ENCODE measurements at regions not wholly inside any gene's neighbourhood (a gene's known extent, or its start where the extent isn't known, plus 50 kb on each side); places are given as distances from the start of the nearest gene placed in this dataset.

- H3K36me3 Mint-ChIP-seq: no peaks in the 10 kb centered on the region
Measured at GRCh38 chr1:4268889-4269284, 368.8 kb upstream of the C1orf174 start.

GRCh38 chr1:4269330-4269729 lies 369.3 kb upstream of the C1orf174 start:
- H3K9me3 Mint-ChIP-seq: no peaks in the 10 kb centered on the region
- H3K27ac Mint-ChIP-seq: no peak overlapping the region
- no peaks in the 10 kb centered on the region for H3K36me3 Mint-ChIP-seq
- ATAC-seq (ENCODE audit: low read depth): no peak
- POLR2A ChIA-PET: no interaction called here
- peaks cover 6% of the 10 kb centered on the region for H3K4me1 Mint-ChIP-seq
- no peak for DNase-seq
- H3K27me3 Mint-ChIP-seq: peaks cover 8% of the 10 kb centered on the region
- H3K4me3 Mint-ChIP-seq: no peak overlapping the region

More at GRCh38 chr1:4268889-4269284, 368.8 kb upstream of the C1orf174 start:
- DNase-seq (no peak), ATAC-seq (ENCODE audit: low read depth) (no peak)
- Mint-ChIP-seq H3K27ac (no peak overlapping the region), H3K4me3 (no peak overlapping the region), H3K4me1 (peaks cover 6% of the 10 kb centered on the region), H3K9me3 (no peaks in the 10 kb centered on the region), H3K27me3 (peaks cover 8% of the 10 kb centered on the region)
- POLR2A ChIA-PET: no interaction called here

GRCh38 chr1:4269952-4270570 lies 370.0 kb upstream of the C1orf174 start:
- H3K27me3 Mint-ChIP-seq: peaks cover 8% of the 10 kb centered on the region
- DNase-seq: no peak
- no peak for ATAC-seq (ENCODE audit: low read depth)
- H3K4me1 Mint-ChIP-seq: peaks cover 6% of the 10 kb centered on the region
- H3K27ac Mint-ChIP-seq: no peak overlapping the region
- POLR2A ChIA-PET: no interaction called here
- no peak overlapping the region for H3K4me3 Mint-ChIP-seq
- H3K9me3 Mint-ChIP-seq: no peaks in the 10 kb centered on the region
- H3K36me3 Mint-ChIP-seq: no peaks in the 10 kb centered on the region

GRCh38 chr1:4270651-4271337 lies 370.7 kb upstream of the C1orf174 start:
- H3K4me1 Mint-ChIP-seq: peaks cover 6% of the 10 kb centered on the region

GRCh38 chr1:4271338-4271998 lies 371.4 kb upstream of the C1orf174 start:
- Mint-ChIP-seq H3K27ac (no peak overlapping the region), H3K27me3 (peaks cover 3% of the 10 kb centered on the region), H3K9me3 (peaks cover 2% of the 10 kb centered on the region), H3K4me1 (peaks cover 6% of the 10 kb centered on the region), H3K36me3 (no peaks in the 10 kb centered on the region), H3K4me3 (no peak overlapping the region)
- POLR2A ChIA-PET: no interaction called here
- ATAC-seq (ENCODE audit: low read depth): no peak
- DNase-seq: no peak

More at GRCh38 chr1:4270651-4271337, 370.7 kb upstream of the C1orf174 start:
- no peak overlapping the region for H3K4me3 Mint-ChIP-seq
- H3K27ac Mint-ChIP-seq: no peak overlapping the region
- POLR2A ChIA-PET: no interaction called here
- ATAC-seq (ENCODE audit: low read depth) (no peak), DNase-seq (no peak)
- peaks cover 5% of the 10 kb centered on the region for H3K27me3 Mint-ChIP-seq
- H3K36me3 Mint-ChIP-seq: no peaks in the 10 kb centered on the region
- peaks cover under 1% of the 10 kb centered on the region for H3K9me3 Mint-ChIP-seq

- Mint-ChIP-seq H3K36me3 (no peaks in the 10 kb centered on the region), H3K4me3 (no peak overlapping the region), H3K9me3 (peaks cover 2% of the 10 kb centered on the region), H3K27me3 (peaks cover 3% of the 10 kb centered on the region), H3K4me1 (peaks cover 2% of the 10 kb centered on the region), H3K27ac (no peak overlapping the region)
- ATAC-seq (ENCODE audit: low read depth) (no peak), DNase-seq (no peak)
- POLR2A ChIA-PET: no interaction called here
Measured at GRCh38 chr1:4272568-4272967, 372.5 kb upstream of the C1orf174 start.

- Mint-ChIP-seq H3K27ac (no peak overlapping the region), H3K4me1 (no peaks in the 10 kb centered on the region), H3K4me3 (no peak overlapping the region), H3K36me3 (no peaks in the 10 kb centered on the region), H3K27me3 (peaks cover 3% of the 10 kb centered on the region), H3K9me3 (peaks cover 2% of the 10 kb centered on the region)
- DNase-seq: no peak
- POLR2A ChIA-PET: no interaction called here
- no peak for ATAC-seq (ENCODE audit: low read depth)
Measured at GRCh38 chr1:4273243-4273642, 373.2 kb upstream of the C1orf174 start.

- H3K9me3 Mint-ChIP-seq: peaks cover 2% of the 10 kb centered on the region
- DNase-seq (no peak), ATAC-seq (ENCODE audit: low read depth) (no peak)
- peaks cover 3% of the 10 kb centered on the region for H3K27me3 Mint-ChIP-seq
- no peaks in the 10 kb centered on the region for H3K36me3 Mint-ChIP-seq
- POLR2A ChIA-PET: no interaction called here
- no peak overlapping the region for H3K4me3 Mint-ChIP-seq
- no peak overlapping the region for H3K27ac Mint-ChIP-seq
- no peaks in the 10 kb centered on the region for H3K4me1 Mint-ChIP-seq
Measured at GRCh38 chr1:4273747-4274146, 373.7 kb upstream of the C1orf174 start.

GRCh38 chr1:4275083-4275482 lies 375.0 kb upstream of the C1orf174 start:
- no peak overlapping the region for H3K4me3 Mint-ChIP-seq
- POLR2A ChIA-PET: no interaction called here
- H3K4me1 Mint-ChIP-seq: no peaks in the 10 kb centered on the region
- ATAC-seq (ENCODE audit: low read depth): no peak
- H3K36me3 Mint-ChIP-seq: no peaks in the 10 kb centered on the region
- H3K27me3 Mint-ChIP-seq: no peaks in the 10 kb centered on the region
- H3K9me3 Mint-ChIP-seq: peaks cover 2% of the 10 kb centered on the region
- no peak for DNase-seq
- H3K27ac Mint-ChIP-seq: no peak overlapping the region

- no peaks in the 10 kb centered on the region for H3K27me3 Mint-ChIP-seq
- H3K9me3 Mint-ChIP-seq: peaks cover 2% of the 10 kb centered on the region
- H3K36me3 Mint-ChIP-seq: no peaks in the 10 kb centered on the region
- POLR2A ChIA-PET: no interaction called here
- ATAC-seq (ENCODE audit: low read depth) (no peak), DNase-seq (no peak)
- no peaks in the 10 kb centered on the region for H3K4me1 Mint-ChIP-seq
- H3K4me3 Mint-ChIP-seq: no peak overlapping the region
- no peak overlapping the region for H3K27ac Mint-ChIP-seq
Measured at GRCh38 chr1:4276238-4276637, 376.2 kb upstream of the C1orf174 start.

GRCh38 chr1:4277598-4277997 lies 376.8 kb upstream of the AJAP1 start:
- H3K4me1 Mint-ChIP-seq: no peaks in the 10 kb centered on the region
- no peak for ATAC-seq (ENCODE audit: low read depth)

GRCh38 chr1:4284976-4285375 lies 369.4 kb upstream of the AJAP1 start:
- Mint-ChIP-seq H3K9me3 (peaks cover 6% of the 10 kb centered on the region), H3K27ac (no peak overlapping the region)
- ATAC-seq (ENCODE audit: low read depth): no peak

More at GRCh38 chr1:4277598-4277997, 376.8 kb upstream of the AJAP1 start:
- Mint-ChIP-seq H3K9me3 (peaks cover 4% of the 10 kb centered on the region), H3K36me3 (no peaks in the 10 kb centered on the region), H3K27ac (no peak overlapping the region), H3K4me3 (no peak overlapping the region), H3K27me3 (no peaks in the 10 kb centered on the region)
- POLR2A ChIA-PET: no interaction called here
- no peak for DNase-seq

GRCh38 chr1:4292861-4293260 lies 361.5 kb upstream of the AJAP1 start:
- Mint-ChIP-seq H3K9me3 (peaks cover 9% of the 10 kb centered on the region), H3K27ac (no peak overlapping the region), H3K4me1 (no peaks in the 10 kb centered on the region), H3K4me3 (no peak overlapping the region), H3K27me3 (peaks cover 2% of the 10 kb centered on the region), H3K36me3 (no peaks in the 10 kb centered on the region)
- no peak for DNase-seq
- no peak for ATAC-seq (ENCODE audit: low read depth)
- POLR2A ChIA-PET: no interaction called here

More at GRCh38 chr1:4284976-4285375, 369.4 kb upstream of the AJAP1 start:
- Mint-ChIP-seq H3K4me1 (no peaks in the 10 kb centered on the region), H3K4me3 (no peak overlapping the region), H3K27me3 (peaks cover 4% of the 10 kb centered on the region), H3K36me3 (no peaks in the 10 kb centered on the region)
- no peak for DNase-seq
- POLR2A ChIA-PET: no interaction called here

All from activated naive CD8-positive, alpha-beta T cell treated with anti-CD3 and anti-CD28 coated beads, Interleukin-2, amount 10 ng/mL, durations not matched to agents 7 days and 5 days (primary cell).